Activated CD8-positive, alpha-beta memory T cell treated with anti-CD3 and anti-CD28 coated beads, Interleukin-2, amount 50 U/mL, for 1 hour (primary cell): ENCODE measurements at regions not wholly inside any gene's neighbourhood (a gene's known extent, or its start where the extent isn't known, plus 50 kb on each side); places are given as distances from the start of the nearest gene placed in this dataset.

Source experiments
- DNase-seq: peaks from one replicate; pipeline ENCODE4 v3.0.0-alpha.2; 2020; ENCODE audit errors: extremely low read depth

DNA sequence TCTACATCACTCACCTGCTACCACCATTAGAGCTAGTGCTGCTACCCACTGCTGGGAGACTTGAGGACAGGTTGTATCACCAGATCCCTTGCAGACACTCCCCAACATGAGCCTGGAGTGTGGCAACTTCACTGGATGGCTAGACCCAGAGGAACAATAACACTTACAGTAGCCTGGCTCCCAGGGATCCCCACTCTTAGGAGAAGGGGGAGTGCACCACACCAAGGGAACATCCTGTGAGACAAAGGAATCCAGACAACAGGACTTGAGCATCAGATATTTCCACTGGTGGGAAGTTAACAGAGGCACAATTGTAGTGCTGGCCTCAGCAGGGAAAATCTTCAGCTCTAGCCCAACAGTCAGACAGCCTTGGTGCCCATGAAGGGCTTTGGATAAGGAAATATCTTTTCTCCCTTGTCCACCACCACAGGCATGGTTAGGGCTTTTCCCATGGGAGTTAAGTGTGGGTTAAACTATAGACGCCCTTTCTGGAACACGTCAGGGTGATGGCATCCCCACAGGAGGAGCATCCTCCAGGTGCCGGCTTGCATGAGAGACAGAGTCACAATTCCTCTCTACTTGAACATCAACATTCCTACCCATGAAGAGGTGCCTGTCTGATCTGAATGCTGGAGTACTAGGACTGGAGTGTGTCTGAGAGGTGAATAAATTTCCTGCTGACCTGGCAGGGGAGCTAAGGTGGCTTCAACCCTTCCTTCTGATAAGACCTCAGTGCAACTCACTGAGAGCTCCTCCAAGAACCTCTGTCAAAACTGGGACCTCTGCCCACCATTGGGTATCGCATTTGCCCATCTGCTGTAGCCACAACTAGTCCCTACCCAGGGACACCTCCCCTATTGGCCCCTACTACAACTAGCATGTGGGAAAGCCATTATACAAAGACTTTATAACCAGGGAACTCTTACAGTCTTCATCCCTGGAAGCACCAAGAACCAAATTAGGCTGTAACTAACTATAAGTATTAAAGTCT is 55.4 kb upstream of the SIRPG start:
- DNase-seq = no peak

DNA sequence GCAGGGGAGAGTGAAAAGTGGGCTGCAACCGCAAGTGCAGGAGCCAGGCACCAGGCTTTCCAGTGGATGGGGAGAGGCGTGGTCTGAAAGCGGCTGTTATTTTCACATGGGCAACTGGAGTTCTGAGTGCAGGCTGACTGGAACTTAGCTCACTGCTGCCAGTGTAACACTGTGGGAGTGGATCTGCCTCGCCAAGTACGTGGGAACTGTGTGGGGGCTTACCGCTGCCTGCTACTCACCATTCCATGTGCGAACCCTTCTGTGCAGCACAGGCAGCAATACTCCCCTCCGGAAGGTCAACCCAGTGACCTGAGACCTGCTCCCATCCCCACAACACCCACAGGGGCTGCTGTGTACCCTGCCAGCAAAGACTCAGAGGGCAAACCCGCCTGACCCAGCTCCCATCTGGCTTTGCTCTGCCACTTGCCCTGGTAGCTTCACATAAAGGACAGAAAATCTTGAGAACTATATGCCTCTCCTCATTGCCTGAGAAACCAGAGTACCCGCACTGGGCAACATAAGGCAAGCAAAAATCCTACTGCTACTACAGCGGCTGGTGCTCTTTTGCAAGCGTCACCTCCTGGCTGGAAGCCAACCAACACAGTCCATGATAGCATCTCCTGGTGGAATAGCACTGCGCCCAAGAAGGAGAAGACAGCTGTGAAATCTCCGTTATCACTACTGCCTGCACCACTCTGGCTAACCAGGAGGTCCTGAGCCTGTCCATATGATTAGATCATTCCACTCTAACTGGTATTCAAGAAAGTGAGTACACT is 54.4 kb upstream of the SIRPG start:
- DNase-seq = no peak

DNA sequence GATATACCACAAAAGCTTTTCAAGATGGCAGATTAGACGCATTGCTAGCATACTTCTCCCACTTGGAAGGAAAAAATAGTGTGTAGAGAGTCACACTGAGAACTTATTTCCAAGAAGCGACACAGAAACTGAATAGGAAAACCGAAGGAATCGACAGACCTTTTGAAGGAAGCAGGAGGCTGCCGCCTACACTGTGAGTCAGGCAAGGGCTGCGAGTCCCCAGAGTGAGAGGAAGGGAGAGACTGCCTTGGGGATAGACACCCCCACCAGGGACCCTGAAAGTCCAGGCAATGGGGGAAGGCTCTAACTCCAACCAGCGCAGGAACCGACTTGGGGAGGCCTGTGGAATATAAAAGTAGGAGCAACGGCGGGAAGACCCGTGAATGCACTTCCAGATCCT is 53.7 kb upstream of the SIRPG start:
- no peak for DNase-seq

DNA sequence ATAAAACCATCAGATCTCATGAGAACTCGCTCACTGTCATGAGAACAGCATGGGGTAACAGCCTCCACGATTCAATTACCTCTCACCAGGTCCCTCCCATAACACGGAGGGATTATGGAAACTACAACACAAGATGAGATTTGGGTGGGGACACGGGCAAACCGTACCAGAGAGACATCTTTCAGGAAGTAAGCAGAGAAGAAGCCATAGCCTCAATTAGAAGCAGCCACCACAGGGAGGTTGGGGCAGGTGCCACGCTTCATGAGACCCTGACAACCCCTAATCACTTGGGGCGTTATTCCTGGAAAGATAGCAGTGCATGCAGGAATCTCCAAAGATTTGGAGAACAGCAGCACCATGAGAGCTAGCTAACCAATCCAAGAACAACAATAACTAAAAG is 52.9 kb upstream of the SIRPG start:
- no peak for DNase-seq

DNA sequence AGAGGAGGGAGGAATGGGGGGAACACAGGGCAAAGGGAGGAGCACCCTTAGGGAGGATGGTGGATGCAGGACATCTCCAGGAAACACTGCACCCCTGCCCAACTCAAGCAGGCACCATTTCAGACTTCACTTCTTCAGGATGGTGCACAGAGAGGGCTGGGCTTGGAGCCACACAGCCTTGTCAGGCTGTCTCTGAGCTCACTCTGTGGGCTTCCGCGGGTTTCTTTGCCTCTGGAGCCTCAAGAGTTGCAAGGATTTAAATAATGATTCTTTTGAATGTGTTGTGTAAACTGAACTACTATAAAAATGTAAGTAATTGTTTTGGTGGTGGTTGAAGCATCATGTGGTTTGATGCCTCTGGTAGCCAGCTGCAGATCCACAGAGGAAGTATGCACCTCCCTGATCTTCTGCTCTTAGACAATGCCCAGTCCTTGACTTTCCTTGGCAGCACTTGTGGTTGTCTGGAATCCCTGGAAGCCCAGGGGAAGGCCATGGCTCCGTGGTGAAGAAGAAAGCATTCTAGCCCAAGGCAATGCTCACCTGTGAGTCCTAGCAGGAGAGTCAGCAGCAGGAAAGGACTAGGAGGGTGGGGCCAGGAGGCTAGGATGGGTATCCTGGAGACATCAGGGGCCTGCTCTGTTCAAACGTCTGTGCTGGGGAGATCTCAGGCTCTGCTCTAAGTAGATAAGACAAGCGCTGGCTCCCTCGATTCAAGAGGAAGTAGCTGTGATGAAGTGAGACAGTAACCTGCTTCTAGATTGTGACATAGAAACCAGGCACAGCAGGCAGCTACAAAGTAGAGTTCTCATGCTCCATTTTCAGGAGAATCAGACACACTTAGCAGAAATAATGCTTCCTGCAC is 50.2 kb upstream of the SIRPG start:
- DNase-seq = no peak
